ENCODE measurements at regions not wholly inside any gene's neighbourhood (a gene's known extent, or its start where the extent isn't known, plus 50 kb on each side); places are given as distances from the start of the nearest gene placed in this dataset.

GRCh38 chr15:97057503-97057902 lies 727.0 kb downstream of the NR2F2 start:
- no peak for FAIRE-seq

GRCh38 chr15:97059281-97059680 lies 728.8 kb downstream of the NR2F2 start:
- no peak for FAIRE-seq

- no peak for FAIRE-seq
Measured at GRCh38 chr15:97061392-97061791, 730.9 kb downstream of the NR2F2 start.

DNA sequence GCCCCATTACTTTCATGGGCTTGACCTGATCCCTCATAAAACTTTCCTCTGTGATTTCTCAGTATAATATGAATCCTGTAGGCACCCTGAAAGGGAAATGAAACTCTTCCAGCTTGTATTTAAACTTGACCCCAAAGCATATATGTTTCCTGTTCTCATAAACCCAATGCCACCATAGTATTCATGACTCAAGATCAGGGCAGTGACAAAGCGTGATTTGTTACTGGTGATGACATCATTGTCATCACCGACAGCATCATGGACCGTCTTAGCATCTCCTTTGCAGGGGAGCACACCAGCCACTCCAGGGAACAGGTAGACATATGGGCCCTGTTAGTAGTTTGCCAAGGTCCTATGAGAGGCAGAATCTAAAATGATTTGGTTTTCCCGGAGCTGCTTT lies 741.2 kb downstream of the NR2F2 start:
- no peak for FAIRE-seq

DNA sequence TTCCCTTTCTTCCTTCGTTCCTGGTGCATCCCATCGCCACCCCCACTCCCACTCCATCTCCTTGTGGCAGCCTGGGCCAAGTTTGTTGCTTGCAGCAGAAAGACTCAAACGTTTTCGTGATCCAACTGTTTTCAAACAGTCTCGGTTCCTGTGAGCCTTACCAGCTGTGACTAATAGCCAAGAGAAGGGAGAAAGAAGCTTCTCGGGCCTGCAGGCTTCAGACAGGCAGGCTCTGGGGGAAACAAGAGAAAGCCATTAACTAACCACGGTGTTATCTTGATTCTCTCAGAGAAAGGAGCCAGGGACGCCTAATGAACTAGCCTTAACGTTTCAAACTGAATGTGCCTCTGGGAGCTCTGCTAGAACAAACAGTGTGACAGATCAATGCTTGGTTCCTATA lies 742.0 kb downstream of the NR2F2 start:
- FAIRE-seq = no peak

DNA sequence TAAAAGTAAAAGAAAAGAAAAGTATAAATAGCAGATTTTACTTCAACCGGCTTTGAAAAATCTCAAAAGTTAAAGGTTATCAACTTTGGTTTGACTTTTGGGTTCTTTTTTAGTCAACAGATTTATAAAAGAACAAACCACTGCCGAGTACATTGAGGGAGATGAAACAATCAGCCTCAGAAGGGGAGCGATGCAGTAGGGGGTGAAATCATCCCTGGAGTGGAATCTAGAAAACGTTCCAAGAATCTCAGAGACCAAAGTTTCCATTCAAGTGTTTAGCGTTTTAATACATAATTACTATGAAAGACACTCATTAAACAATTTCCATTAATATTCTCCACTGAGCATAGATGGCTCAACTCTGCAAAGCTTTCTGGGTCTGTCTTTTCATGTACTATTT lies 745.5 kb downstream of the NR2F2 start:
- FAIRE-seq = no peak

GRCh38 chr15:97077975-97078374 lies 747.5 kb downstream of the NR2F2 start:
- FAIRE-seq = no peak

GRCh38 chr15:97078591-97078990 lies 748.1 kb downstream of the NR2F2 start:
- FAIRE-seq = no peak

DNA sequence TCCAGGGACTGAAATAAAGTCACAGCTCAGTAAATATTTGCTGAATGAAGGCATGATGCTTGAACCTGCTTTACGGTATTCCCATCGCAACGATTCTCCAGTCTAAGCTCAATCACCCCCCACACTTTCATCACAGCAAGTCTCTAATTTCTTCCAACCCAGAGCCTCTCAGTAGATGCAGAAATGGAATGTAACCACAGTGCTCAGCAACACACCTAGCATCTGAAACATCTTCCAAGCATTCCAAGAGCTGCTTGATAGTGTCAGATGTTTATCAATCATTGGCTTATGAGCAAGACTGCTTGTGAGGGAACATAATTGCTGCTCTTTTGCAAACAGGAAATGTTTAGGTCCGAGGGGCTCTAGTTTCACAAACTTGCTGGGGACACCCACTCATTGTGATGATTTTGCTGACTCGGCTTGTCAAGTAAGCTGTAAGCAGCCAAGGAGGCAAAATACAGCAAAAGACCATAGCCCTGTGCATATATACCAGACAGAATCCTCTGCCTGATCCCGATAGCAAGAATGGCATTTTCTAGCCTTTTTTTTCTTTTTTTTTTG lies 751.2 kb downstream of the NR2F2 start:
- FAIRE-seq = no peak

DNA sequence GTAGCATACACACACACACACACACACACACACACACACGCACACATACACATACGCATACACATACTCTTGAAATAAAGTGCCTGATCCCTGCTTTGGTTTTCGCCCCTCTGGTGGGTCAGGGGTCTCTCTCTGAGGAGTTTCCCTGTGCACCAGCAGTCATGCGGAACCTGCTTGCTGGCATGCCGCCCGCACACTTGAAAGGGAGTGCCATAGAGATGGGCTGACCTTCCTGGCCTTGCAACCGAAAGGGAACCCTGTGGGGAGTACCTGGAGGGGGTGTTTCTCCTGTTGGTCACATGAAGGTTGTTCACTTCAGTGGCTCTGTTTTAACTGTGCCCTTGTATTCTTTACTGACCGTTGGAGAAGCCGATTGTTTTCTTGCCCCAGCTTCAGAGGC lies 752.3 kb downstream of the NR2F2 start:
- no peak for FAIRE-seq

DNA sequence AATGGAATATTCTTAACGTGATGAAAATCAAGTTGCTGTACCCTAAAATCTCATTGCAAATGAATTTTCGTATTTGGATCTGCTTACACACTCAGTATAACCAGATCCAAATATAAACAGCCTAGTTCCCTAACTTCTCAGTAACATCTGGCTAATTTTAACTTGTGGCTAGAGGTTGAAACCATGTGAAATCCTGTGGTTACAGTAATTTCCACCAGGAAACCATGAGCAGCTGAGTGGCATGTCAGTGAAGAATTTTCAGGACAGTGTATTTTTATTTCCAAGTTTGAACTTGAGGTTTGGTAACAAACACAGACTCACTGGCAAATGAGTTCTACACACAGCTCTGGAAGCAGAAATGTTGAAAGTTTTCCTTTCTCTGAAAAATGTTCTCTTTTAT lies 754.1 kb downstream of the NR2F2 start:
- FAIRE-seq = no peak

- no peak for FAIRE-seq
Measured at GRCh38 chr15:97085731-97086130, 755.2 kb downstream of the NR2F2 start.

- no peak for FAIRE-seq
Measured at GRCh38 chr15:97087006-97087741, 756.7 kb downstream of the NR2F2 start.

DNA sequence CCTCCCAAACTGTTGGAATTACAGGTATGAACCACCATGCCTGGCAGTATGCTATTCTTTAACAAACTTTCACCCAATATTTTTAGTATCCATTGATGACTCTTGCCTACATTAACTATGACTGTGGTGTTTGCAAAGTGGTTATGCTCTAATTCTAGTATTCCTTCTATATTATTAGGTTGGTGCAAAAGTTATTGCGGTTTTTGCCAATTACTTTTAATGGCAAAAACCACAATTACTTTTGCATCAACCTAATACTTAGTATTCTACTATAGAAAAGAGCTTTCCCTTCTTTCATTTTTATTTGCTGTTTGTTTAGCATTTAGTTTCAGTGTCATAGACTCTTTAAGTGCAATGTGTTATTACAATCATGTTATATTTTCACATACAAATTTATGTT lies 760.6 kb downstream of the NR2F2 start:
- no peak for FAIRE-seq

DNA sequence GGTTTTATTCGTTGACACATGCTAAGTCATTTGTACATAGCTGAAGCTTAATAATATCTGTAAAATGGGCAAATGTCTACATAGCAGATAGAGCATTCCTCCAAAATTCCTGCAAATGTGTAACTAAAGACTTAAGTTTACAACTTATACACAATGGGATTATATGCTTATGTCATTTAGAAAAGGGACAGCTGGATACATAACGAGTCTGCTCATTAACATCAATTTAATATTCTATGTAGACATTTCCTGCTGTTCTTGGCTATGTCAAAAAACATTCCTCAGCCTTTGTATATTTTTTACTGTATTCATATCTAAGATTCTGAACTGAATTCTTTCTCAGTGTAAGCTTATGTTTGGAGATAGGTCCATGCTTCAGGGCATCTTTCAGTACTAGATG lies 762.2 kb downstream of the NR2F2 start:
- no peak for FAIRE-seq

- no peak for FAIRE-seq
Measured at GRCh38 chr15:97096303-97096835, 765.9 kb downstream of the NR2F2 start.

- no peak for FAIRE-seq
Measured at GRCh38 chr15:97099040-97099439, 768.5 kb downstream of the NR2F2 start.

DNA sequence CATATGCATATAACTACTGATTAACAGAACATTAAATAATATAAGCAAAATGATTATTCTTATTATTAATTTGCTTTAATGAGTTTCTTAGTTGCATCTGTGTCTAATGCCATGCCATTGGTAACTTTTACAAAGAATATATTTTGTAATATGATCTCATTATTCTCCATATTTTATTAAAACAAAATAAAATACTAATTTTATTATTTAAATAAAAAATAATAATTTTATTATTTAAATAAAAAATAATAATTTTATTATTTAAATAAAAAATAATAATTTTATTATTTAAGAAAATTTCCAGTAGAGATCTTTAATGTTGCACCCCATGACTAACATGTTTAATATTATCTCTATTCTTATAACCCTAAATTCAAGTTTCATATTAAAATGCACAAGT lies 771.1 kb downstream of the NR2F2 start:
- FAIRE-seq = no peak

- no peak for FAIRE-seq
Measured at GRCh38 chr15:97114900-97115760, 784.6 kb downstream of the NR2F2 start.

DNA sequence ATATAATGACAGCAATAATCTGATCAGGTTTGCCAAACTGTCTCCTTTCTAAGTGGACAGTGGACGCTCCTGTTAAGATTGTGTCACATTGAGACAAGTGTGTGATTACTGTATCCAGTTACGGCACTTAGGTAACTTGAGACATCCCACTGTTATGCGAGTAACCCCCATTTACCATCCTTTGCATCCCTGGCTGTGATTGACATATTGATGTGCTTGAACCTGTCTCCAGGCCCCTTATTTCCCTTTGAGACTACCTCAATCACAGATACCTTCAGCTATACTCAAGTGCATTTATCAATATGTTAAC lies 785.2 kb downstream of the NR2F2 start:
- no peak for FAIRE-seq

DNA sequence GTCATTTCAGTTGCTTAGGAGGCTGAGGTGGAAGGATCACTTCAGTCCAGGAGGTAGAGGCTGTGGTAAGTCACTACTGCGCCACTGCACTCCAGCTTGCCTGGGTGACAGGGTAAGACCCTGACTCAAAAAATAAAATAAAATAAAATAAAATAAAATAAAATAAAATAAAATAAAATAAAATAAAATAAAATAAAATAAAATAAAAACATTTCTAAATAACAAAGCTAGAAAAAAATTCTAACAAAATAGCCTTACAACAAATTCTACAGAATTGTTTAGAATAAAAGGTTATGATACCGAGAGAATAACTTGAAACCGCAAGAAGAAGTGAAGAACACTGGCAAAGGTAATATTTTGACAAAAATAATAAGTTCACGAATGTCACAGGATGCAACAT lies 794.3 kb downstream of the NR2F2 start:
- no peak for FAIRE-seq

GRCh38 chr15:97126553-97127233 lies 796.2 kb downstream of the NR2F2 start:
- FAIRE-seq = no peak

DNA sequence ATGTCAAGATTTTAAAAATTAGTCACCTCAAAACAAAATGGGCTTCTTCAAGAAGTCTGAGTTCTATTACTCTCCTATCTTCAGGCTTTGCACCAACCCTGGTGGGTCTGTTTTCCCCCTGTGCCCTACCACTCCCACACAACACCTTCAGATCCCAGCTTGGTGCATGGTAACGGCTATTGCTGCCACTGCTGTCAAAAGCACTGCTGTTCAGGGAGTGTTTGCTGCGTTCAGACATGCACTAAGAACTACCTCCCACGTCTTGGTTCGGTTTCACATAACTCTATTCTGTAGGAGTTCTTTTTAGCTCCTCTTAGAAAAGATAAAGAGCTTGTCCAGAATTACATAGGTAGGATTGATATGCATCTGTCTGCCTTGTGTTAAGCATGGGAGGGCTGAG lies 799.2 kb downstream of the NR2F2 start:
- no peak for FAIRE-seq

All from islet of Langerhans (tissue), 1 donor.